ENCODE measurements at regions not wholly inside any gene's neighbourhood (a gene's known extent, or its start where the extent isn't known, plus 50 kb on each side); places are given as distances from the start of the nearest gene placed in this dataset.

GRCh38 chr2:104650405-104650996, 203.4 kb upstream of the POU3F3 start:
- in situ Hi-C loops (cut with MboI; ENCODE audit: low pct_unique_long_range_greater_than_20kb, low sequenced_read_pairs, unreplicated experiment) = no loop called here
- DNase-seq (ENCODE audit: low spot score) = no peak
- TF ChIP-seq, protein P1, sequence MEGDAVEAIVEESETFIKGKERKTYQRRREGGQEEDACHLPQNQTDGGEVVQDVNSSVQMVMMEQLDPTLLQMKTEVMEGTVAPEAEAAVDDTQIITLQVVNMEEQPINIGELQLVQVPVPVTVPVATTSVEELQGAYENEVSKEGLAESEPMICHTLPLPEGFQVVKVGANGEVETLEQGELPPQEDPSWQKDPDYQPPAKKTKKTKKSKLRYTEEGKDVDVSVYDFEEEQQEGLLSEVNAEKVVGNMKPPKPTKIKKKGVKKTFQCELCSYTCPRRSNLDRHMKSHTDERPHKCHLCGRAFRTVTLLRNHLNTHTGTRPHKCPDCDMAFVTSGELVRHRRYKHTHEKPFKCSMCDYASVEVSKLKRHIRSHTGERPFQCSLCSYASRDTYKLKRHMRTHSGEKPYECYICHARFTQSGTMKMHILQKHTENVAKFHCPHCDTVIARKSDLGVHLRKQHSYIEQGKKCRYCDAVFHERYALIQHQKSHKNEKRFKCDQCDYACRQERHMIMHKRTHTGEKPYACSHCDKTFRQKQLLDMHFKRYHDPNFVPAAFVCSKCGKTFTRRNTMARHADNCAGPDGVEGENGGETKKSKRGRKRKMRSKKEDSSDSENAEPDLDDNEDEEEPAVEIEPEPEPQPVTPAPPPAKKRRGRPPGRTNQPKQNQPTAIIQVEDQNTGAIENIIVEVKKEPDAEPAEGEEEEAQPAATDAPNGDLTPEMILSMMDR (IDR thresholded peaks at IDR 0.05; ENCODE audit: extremely low read depth, insufficient read depth, missing control alignments) = no peak

- TF ChIP-seq, protein P1 (IDR thresholded peaks at IDR 0.05; ENCODE audit: extremely low read depth, insufficient read depth, missing control alignments) = no peak
- in situ Hi-C loops (cut with MboI; ENCODE audit: low pct_unique_long_range_greater_than_20kb, low sequenced_read_pairs, unreplicated experiment) = no loop called here
- no peak for DNase-seq (ENCODE audit: low spot score)
Measured at GRCh38 chr2:104654811-104655210, 199.1 kb upstream of the POU3F3 start.

- in situ Hi-C loops (cut with MboI; ENCODE audit: low pct_unique_long_range_greater_than_20kb, low sequenced_read_pairs, unreplicated experiment) = no loop called here
- TF ChIP-seq, protein P1 (IDR thresholded peaks at IDR 0.05; ENCODE audit: extremely low read depth, insufficient read depth, missing control alignments) = no peak
- no peak for DNase-seq (ENCODE audit: low spot score)
Measured at GRCh38 chr2:104656571-104657163, 197.2 kb upstream of the POU3F3 start.

DNA sequence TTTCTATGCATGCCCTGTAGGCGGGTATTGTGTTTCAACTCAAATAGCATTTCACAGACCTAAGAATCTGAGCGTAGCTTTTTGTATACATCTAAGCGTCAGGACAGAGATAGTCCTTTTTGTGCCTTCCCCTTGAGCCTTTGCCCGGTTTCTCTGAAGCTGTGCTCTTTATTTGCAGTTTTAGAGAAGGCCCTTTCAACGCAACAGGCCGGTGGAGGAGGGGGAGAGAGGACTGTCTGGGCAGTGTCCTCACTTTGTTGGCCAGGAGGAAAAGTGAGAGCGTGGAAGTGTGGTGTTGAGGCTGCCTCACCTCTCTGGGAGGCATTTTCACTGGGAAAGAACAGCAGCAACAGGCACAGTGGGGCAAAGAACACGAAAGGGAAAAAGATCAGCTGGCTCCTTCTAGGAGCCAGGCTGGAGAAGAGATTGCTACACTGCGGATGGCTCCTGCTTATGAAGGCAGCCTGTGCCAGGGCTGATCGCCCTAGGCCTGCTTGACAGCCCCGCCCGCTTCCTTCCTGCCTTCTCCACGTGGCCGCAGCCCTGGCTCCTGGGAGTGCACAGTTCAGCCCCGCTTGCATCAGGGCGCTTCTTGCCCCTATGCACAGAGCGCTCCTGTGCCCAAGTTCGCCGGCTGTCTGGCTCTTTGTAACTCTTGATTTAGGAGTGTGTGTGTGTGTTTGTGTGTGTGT, 195.6 kb upstream of the POU3F3 start:
- no peak for DNase-seq (ENCODE audit: low spot score)
- TF ChIP-seq, protein P1 (IDR thresholded peaks at IDR 0.05; ENCODE audit: extremely low read depth, insufficient read depth, missing control alignments) = no peak
- in situ Hi-C loops (cut with MboI; ENCODE audit: low pct_unique_long_range_greater_than_20kb, low sequenced_read_pairs, unreplicated experiment) = no loop called here

- in situ Hi-C loops (cut with MboI; ENCODE audit: low pct_unique_long_range_greater_than_20kb, low sequenced_read_pairs, unreplicated experiment) = no loop called here
- TF ChIP-seq, protein P1 (IDR thresholded peaks at IDR 0.05; ENCODE audit: extremely low read depth, insufficient read depth, missing control alignments) = no peak
- no peak for DNase-seq (ENCODE audit: low spot score)
Measured at GRCh38 chr2:104658904-104659591, 194.9 kb upstream of the POU3F3 start.

DNA sequence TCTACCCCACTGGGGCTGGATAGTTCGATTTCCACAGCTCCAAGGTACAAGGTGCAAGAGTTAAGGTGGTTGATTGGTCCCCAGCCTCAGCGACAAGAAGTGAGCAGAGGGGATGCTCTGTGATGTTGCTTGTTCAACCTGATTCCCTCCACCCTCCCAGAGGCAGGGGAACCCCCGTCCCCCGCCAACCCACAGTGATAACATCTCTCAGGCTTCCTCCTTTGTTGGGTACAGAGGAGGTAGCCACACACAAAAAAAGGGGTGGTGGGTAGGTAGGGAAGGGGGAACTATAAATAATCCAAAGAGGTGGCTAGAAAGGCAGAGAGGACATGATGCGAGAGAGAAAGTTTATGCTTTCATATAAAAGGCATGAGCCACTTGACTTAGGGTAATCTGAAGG, 192.9 kb upstream of the POU3F3 start:
- in situ Hi-C loops (cut with MboI; ENCODE audit: low pct_unique_long_range_greater_than_20kb, low sequenced_read_pairs, unreplicated experiment) = no loop called here
- DNase-seq (ENCODE audit: low spot score) = no peak
- TF ChIP-seq, protein P1 (IDR thresholded peaks at IDR 0.05; ENCODE audit: extremely low read depth, insufficient read depth, missing control alignments) = no peak
